ENCODE measurements at regions not wholly inside any gene's neighbourhood (a gene's known extent, or its start where the extent isn't known, plus 50 kb on each side); places are given as distances from the start of the nearest gene placed in this dataset.

DNA sequence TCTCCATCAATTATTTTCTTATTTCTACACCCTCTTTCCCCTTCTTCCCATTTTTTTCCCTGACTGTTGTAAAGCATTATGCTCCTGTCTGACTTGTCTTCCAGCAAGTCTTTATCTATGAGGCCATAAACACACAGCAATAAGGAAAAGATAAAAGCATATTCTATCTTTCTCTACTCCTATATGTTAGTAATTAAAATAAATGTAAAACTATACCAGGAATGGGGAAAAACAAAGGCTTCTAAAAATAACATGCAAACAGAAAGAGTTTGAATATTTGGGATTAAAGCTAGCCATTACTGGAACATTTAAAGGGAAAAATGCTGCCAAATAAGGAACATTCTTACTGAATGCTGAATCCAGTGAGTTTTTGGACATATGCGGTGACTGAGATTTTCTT, 471.7 kb upstream of the HS3ST1 start:
- TF ChIP-seq, protein P1, sequence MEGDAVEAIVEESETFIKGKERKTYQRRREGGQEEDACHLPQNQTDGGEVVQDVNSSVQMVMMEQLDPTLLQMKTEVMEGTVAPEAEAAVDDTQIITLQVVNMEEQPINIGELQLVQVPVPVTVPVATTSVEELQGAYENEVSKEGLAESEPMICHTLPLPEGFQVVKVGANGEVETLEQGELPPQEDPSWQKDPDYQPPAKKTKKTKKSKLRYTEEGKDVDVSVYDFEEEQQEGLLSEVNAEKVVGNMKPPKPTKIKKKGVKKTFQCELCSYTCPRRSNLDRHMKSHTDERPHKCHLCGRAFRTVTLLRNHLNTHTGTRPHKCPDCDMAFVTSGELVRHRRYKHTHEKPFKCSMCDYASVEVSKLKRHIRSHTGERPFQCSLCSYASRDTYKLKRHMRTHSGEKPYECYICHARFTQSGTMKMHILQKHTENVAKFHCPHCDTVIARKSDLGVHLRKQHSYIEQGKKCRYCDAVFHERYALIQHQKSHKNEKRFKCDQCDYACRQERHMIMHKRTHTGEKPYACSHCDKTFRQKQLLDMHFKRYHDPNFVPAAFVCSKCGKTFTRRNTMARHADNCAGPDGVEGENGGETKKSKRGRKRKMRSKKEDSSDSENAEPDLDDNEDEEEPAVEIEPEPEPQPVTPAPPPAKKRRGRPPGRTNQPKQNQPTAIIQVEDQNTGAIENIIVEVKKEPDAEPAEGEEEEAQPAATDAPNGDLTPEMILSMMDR (conservative IDR thresholded peaks at IDR 0.05; ENCODE audit: low read depth, low read length): no peak
- no peak for TF ChIP-seq EZH2 (IDR thresholded peaks at IDR 0.05; ENCODE audit: borderline replicate concordance, low read depth, low read length, poor library complexity, severe bottlenecking)

All from A673 (cell line).